GM21367 (cell line): ENCODE measurements at regions not wholly inside any gene's neighbourhood (a gene's known extent, or its start where the extent isn't known, plus 50 kb on each side); places are given as distances from the start of the nearest gene placed in this dataset.

Experiments used
- ATAC-seq: cut with Tn5 transposase; IDR thresholded peaks from one replicate; pipeline ENCODE4 v1.9.1; 2021; ENCODE audit not compliant: unreplicated experiment

DNA sequence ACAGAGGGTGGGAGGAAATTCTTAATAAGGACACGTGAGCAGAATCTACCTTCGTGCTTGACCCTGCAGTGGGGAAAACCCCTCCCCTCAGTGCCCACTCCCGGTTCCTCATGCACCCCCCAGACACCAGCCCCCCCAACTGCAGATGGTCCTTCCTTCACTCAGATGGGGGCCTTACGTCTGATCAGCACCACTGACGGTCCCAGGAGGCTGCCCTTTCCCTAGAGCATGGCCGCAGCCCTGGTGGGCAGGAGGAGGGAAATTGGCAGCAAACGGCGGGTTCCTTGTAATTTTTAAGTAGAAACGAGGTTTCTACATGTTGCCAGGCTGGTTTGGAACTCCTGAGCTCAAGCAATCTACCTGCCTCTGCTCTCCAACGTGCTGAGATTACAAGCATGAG lies 477.7 kb downstream of the TBC1D22A start:
- ATAC-seq = no peak

DNA sequence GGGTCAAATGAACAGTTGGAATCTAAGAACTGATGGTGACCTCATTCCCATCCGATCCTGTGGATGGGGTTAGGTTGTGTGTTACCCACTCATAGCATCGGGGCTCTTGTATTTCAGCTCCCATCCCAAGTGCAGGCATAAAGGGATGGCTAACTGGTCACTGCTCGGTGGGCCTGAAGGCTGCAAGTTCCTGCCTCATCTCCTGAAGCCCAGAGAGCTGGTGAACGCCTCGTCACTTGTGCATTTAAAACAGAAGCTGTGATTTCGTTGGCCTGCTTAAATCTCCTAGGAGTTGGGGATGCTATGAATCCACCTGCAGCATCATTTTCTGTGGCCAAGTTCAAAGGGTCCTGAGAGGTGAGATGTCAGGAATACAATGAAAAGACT lies 477.0 kb downstream of the TBC1D22A start:
- no peak for ATAC-seq

DNA sequence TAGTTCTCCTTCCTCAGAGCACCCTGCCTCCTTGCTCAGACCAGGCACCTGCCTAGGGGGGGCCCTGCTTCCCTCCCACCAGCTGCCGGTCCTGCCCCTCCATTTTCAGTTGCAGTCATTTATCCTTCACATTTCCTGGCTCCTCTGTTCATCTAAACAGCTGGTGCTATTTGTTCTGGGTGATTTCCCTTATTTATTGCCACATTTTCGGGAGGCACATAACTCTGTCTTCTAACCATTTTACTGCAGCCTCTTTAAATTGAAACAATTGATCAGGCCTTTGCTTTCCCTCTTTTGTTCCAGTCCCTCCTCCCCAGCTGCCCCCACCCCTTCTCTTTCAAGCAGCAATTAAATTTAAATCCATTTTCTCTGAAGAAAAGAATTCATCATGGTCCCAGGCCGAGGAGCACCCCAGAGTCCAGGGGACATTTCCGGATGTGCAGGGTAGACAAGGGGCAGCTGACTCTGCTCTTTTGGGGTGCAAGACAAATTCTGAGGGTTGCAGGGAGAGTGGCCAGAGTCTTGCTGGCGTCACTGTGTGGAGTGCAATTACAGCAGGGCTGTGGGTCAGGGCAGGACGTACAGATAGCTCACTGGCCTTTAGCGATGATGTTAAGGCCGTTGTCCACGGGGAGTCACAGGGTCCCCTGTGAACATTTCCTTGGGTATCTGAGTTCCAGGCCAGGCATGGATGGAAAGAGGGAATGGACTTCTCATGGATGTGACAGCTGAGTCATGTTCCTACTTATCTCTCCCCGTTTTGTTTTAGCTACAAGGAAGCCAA lies 476.4 kb downstream of the TBC1D22A start:
- ATAC-seq = no peak

DNA sequence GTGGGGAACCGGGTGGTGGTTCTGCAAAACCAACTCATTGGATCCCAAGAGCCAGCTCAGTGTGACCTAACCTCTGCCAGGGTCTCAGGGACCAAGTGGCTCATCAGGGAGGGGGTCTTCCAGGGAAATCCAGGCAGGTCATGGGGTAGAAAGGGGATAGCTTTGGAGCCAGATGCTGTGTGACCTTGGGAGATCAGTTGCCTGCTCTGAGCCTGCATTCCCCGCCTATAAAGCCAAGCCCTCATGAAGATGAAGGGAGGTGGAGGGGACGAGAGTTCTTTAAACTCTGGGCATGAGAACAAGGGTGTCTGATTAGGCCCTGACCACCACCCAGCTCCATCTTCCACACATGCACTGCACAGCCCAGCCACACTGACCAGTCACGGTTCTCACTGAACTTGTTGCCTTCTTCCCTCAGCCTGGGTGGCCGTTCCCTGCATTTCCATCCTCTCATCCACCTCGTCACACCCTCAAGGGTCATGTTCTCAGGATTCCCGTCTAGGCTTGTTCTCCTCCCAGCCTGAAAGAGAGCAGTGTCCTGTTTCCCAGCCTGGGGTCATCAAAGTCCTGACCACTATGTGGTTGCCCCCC lies 475.5 kb downstream of the TBC1D22A start:
- no peak for ATAC-seq

DNA sequence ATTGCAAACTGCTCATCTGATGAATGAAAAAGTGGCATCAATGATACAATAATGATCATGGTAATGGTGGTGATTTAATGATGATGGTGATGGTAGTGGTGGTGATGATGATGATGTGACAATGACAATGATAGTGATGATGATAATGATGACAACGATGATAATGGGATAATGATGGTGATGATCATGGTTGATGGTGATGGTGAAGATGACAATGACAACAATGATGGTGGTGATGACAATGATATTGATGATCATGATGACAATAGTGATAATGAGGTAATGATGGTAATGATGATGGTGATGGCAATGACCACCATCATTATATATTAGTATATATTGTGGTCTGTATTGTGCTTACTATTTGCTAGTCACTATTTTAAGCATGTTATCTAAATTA lies 474.3 kb downstream of the TBC1D22A start:
- ATAC-seq = no peak

DNA sequence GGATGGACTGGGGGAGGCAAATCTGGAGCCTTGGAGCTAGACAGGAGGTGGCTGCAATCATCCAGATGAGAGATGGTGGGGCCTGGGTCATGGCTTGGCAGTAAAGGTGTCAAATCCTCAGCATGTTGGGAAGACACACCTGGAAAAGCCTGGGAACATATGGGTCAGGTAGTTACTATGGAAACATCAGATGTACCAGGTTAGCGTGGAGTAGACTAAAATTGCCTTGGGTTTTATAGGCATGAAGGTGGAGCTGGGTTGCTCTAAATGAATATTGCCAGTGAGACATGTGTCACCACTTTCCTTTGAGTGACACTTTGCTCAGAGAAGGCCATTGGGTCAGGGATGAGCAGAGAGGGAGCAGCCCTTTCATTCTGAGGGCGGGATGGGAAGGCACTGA lies 473.7 kb downstream of the TBC1D22A start:
- no peak for ATAC-seq

DNA sequence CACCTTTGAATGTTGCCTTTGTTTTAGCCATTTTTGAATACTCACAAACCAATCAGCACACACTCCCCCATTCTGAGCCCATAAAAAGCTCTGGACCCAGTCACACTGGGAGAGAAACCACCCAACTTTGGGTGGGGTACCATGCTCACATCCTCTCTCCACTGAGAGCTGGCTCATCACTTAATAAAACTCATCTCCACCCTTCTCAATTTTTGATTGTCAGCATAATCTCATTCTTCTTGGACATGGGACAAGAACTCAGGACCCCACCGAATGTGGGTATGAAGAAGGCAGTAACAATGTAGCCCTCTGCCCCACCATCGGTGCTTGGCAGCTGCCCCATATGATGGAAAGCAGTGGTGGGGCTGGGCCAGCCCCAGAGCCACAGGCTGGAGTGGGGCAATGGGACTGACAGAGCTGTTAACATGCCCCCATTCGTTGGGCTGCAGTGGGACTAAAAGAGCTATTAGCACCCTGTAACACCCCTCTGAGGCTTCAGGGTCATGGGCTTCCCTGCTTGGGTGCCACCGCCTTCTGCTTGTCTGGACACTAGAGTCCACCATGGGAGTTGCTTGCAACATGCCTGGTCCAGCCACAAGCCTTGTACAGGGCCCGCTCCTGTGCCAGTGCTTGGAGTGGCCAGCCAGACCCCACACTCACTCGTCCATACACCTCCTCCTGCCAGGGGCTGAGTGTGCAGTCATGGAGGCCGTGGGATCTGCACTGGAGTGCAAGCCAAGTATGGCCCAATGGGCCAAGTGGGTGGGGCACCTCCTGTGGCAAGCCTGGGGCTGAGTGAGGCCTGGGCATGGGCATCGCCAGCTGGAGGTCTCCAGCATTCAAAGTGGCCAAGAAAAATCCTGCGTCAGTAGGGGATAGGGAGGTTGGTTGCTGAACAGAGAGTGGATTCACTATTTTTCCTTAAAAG lies 471.1 kb downstream of the TBC1D22A start:
- ATAC-seq = no peak

DNA sequence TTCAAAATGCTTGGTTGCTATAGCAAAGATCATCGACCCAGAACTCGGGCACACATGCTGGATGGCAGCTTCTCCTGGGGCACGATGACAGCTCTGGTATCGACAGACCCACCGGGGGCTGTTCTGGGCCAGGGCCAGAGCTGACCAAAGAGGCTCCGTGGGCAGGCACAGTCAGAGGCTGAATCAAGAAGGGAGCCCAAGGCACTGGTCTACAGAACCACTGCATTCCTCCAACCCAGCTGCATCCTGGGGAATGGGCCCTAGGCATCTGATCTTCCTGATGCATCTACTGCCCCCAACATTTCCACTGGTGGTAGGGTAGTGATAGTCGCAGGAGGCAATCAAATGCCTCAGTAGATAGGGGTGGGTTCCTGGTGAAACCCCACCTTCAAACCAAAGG lies 470.3 kb downstream of the TBC1D22A start:
- ATAC-seq = no peak

DNA sequence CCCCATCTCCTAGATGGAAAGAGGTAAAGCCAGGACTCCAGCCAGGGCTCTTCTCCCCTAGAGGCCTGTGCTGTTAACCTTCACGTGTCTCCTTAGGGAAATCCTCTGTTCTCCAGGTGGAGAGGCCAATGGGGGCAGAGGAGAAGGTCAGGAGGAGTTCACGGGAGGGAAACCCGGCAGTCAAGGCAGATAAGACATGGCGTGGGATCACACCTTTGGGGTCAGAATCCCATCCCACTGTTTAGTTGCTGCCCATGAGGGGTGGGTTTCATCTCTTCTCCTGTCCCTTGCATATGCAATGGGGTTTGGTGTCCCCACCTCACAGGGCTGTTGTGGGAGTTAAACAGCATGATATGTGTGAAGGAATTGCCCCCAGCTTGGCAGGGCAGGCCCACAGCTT lies 469.7 kb downstream of the TBC1D22A start:
- no peak for ATAC-seq

DNA sequence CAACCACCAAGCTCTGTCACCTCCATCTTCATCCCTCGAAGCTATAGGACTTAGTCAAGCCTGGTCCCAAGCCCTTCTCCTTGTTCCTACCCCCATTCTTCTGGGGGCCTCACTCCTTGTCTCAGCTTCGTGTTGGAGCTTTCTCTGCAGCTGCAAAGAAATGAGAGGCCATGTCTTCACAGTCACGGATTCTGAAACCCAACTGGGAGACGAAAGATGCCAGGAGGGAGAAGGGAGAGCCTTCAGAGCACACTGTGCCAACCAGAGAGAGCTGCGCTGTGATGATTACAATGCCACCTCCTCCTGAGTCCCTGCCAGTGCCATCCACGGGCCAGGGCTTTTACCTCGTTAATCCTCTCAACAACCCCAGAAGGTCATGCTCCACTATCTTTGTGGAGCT lies 469.3 kb downstream of the TBC1D22A start:
- ATAC-seq = no peak

DNA sequence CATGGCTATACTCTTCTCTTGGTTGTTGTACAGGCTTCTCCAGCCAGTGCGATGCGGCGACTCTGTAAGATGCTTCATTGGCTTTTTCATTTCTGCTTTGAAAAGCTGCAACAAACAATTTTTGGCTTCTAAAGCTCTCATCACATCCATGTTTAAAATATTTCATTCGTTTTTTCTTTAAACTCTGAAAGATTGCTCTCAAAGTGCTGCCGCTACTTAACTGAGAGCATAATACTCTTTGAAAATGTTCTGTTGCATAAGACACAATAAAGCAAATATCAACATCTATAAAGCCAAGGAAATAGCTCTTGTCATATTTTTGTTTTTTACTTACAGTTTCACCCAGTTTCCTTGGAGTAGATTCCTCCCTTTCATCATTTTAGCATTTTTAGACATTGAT lies 468.3 kb downstream of the TBC1D22A start:
- ATAC-seq = no peak

DNA sequence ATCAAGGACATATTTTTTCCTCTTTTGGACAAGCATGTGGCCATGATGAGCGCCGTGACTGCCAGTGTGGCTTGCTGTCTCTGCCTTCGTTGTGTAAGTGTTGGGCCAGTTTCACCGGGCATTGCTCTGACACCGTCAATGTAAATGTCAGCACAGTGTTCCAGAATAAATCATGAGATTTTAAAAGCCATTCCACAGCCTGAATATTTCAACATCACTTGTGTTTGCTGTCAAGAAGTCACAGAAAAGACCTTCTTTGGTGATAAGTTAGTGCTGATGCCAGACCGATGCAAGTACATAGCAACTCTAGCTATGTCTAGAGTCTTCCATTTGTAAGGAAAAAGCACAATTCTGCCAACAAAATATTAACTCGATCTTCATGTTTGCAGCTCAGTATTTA lies 467.8 kb downstream of the TBC1D22A start:
- ATAC-seq = no peak

DNA sequence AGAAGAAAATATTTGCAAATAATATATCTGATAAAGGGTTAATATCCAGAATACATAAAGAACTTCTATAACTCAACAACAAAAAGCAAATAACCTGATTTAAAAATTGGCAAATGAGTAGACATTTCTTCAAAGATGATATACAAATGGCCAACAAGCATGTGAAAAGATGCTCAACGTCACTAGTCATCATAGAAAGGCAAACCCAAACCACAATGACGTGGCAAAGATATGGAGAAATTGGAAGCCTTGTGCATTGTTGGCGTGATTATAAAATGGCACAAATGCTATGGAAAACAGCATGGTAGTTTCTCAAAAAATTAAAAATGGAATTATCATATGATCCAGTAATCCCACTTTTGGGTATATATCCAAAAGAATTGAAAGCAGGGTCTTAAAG lies 466.3 kb downstream of the TBC1D22A start:
- no peak for ATAC-seq

DNA sequence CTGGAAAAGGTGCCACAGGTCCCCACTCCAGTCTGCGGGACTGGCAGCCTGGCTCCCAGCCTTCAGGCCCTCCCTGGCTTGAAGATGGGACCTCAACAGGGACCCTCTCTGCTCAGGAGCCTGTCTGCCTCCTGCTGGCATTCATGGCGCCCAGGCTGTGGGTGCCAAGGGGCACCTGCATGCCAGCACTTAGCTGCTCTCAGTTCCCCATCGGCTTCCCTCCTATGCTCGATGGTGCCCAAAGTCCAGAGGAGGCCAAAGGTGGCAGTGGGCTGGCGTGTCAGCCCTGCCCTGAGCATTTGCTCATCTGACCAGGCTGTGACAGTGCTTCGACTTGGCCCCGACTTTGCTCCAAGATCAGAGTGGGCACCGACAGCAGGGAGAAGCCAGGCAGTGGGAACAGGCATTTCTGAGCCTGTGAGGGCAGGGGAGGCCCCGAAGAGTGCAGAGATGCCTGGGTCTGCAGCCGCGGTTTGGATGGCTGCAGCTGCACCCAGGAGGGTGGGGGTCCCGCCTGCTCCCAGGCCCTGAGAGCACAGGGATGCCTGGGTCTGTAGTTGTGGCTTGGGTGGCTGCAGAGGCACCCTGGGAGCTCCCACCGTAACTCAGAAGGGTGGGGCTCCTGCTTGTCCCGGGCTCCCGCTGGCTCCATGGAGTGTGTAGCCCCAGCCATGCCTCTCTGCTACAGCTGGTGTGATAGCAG lies 463.6 kb downstream of the TBC1D22A start:
- ATAC-seq = no peak

DNA sequence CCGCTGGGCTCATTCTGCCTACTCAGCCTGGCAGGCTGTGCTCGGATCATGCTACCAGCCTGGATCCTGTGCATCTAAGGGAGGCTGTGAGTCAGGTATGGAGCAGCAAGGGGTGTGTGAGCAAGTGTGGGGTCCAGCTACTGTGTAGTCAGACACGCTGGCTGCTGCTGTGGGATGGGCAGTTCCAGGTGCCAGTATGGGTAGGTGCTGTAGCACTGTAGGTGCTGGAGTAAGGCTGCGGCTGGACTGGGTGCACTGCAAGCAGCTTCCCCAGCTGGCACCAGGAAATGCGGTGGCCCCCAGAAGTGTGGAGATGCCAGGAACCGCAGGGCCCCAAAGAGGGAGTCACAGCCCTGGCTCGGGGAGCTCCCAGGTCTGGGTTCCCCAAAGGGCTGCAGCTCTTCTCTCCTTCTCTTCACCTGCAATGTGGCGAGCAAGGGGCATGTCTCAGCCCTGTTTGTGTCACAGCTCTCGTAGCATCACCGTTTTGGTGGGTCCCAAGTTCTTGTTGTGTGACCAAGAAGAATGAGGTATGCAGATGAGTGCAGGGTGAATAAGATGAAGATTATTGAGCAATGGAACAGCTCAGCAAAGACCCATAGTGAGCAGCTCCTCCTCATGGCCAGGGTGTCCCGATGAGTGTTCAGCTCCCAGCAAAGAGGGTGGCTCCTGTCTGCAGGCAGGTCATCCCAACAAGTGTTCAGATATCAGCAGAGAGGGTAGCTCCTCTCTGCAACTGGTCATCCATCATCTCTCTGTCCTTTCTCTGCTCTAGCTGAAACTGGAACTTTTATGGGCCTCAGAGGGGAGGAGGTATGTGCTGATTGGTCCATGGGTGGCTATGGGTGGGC lies 462.9 kb downstream of the TBC1D22A start:
- no peak for ATAC-seq
